ENCODE measurements at regions not wholly inside any gene's neighbourhood (a gene's known extent, or its start where the extent isn't known, plus 50 kb on each side); places are given as distances from the start of the nearest gene placed in this dataset.

GRCh38 chr5:62684310-62684709 lies 105.7 kb downstream of the LRRC70 start:
- TF ChIP-seq, protein P1, sequence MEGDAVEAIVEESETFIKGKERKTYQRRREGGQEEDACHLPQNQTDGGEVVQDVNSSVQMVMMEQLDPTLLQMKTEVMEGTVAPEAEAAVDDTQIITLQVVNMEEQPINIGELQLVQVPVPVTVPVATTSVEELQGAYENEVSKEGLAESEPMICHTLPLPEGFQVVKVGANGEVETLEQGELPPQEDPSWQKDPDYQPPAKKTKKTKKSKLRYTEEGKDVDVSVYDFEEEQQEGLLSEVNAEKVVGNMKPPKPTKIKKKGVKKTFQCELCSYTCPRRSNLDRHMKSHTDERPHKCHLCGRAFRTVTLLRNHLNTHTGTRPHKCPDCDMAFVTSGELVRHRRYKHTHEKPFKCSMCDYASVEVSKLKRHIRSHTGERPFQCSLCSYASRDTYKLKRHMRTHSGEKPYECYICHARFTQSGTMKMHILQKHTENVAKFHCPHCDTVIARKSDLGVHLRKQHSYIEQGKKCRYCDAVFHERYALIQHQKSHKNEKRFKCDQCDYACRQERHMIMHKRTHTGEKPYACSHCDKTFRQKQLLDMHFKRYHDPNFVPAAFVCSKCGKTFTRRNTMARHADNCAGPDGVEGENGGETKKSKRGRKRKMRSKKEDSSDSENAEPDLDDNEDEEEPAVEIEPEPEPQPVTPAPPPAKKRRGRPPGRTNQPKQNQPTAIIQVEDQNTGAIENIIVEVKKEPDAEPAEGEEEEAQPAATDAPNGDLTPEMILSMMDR (IDR thresholded peaks at IDR 0.05; ENCODE audit: low read depth, low read length): no peak
- no peak for DNase-seq (ENCODE audit: low read depth, low spot score)
- in situ Hi-C loops (cut with HindIII; ENCODE audit: low sequenced_read_pairs): no loop called here
- no peak overlapping the region for H3K4me3 ChIP-seq (ENCODE audit: low read depth, low read length)

GRCh38 chr5:62682059-62682458 lies 103.4 kb downstream of the LRRC70 start:
- no peak for DNase-seq (ENCODE audit: low read depth, low spot score)
- TF ChIP-seq, protein P1 (IDR thresholded peaks at IDR 0.05; ENCODE audit: low read depth, low read length): no peak
- in situ Hi-C loops (cut with HindIII; ENCODE audit: low sequenced_read_pairs): no loop called here
- H3K4me3 ChIP-seq (ENCODE audit: low read depth, low read length): no peak overlapping the region

DNA sequence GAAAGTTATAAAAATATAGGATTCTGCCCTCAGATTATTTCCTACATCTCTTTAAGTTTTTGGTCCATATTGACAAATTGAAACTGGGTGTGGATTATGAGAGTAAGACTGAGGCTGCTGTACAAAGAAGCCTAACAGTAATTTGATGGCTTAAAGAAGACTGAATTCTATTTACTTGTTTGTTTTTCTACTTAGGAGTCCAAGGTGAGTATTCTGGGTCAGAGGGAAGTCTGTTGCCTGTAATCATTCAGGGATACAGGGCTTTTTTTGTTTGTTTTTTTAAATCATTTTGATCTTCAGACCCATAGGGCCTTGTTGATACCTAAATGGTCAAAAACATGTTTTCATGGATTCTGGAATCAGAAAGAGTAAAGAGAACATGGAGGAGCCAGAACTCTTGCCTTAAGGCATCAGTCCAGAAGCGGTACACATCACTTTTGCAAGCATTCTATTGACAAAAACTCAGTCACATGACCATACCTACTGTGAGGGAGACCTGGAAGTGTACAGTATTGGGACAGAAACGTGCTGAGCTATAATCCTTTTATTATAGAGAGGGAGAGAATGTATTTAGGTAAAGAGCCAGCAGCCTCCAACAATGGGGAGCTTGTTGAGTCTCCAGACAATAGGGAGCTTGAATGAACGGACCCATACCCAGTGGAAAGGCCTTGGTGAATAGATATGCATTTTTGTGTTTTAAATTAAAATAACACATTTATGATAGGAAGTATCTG lies 102.7 kb downstream of the LRRC70 start:
- DNase-seq (ENCODE audit: low read depth, low spot score): no peak
- in situ Hi-C loops (cut with HindIII; ENCODE audit: low sequenced_read_pairs): no loop called here
- TF ChIP-seq, protein P1 (IDR thresholded peaks at IDR 0.05; ENCODE audit: low read depth, low read length): no peak
- H3K4me3 ChIP-seq (ENCODE audit: low read depth, low read length): no peak overlapping the region

DNA sequence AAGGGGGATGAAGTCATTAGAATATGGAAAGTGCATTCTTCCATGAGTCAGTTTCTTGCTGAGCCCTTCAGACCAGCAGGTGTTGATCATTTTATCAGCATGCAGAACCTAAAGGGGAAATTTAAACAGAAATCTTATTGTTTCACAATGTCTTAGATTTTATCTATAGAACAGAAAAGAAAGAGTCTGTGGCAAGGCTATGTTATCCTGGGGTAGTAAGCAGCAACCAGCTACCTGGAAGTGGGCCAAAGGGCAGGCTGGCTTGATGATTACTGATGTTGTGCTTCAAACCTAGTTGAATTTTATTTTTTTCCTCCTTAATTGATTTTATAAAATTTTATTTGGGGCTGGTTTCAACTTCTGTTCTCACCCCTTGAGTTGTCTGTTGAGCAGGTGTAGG lies 101.5 kb downstream of the LRRC70 start:
- TF ChIP-seq, protein P1 (IDR thresholded peaks at IDR 0.05; ENCODE audit: low read depth, low read length): no peak
- DNase-seq (ENCODE audit: low read depth, low spot score): no peak
- no peak overlapping the region for H3K4me3 ChIP-seq (ENCODE audit: low read depth, low read length)
- in situ Hi-C loops (cut with HindIII; ENCODE audit: low sequenced_read_pairs): no loop called here

Measured in astrocyte of the spinal cord (primary cell).